ENCODE measurements at regions not wholly inside any gene's neighbourhood (a gene's known extent, or its start where the extent isn't known, plus 50 kb on each side); places are given as distances from the start of the nearest gene placed in this dataset.
A peak's percentile ranks its signal among the peaks of the same experiment; 100 is the strongest.

DNA sequence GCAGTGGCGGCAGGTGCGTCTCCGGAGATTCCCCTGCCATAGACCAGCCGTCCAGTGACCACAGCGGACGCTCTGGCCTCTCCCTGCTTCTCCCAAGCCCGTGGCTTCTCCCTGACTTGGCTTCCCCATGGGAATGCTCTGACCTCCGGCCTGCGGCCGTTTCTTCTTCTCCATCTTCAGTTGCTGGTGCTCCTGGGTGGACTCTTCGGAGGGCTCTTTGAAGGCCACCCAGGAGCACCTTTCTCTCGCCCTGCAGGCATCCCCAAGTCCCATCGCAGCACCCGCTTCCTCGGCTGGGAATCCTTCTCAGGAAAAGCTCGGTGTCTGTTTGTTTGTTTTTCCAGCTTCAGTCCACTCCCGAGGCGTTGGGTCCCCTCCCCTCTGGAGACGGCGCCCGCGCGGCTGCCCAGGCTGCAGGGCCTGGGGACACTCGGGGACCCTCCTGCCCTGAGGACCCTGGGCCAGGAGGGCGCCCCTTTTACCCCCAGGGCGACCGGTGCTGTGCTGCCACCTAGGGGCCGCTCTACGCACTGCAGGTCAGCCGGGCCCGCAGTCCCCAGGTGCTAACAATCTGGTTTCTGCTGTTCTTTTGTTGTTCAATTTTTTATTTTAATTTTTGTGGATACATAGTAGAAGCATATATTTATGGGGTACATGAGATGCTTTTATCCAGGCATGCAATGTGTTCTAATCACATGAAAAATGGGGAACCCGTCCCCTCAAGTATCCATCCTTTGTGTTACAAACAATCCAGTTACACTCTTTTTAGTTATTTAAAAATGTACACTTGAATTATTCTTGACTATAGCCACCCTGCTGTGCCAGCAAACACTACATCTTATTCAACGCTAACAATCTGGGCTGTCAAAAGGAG lies 197.9 kb upstream of the ADAMTS16 start:
- intact Hi-C loops (cut with DNase I), result loop anchor here (5.0 kb wide), 1 partner anchor 60 kb away; no protein-coding TSS in a partner anchor
- H3K4me3 ChIP-seq (replicated peaks in 1 of 3), result no peak overlapping the region
- H3K9me3 ChIP-seq, result no peaks in the 10 kb centered on the region
- H3K27ac ChIP-seq, result no peak overlapping the region
- no peaks in the 10 kb centered on the region for H3K36me3 ChIP-seq
- TF ChIP-seq POLR2A (IDR thresholded peaks at IDR 0.05), result no peak
- TF ChIP-seq, protein P1, sequence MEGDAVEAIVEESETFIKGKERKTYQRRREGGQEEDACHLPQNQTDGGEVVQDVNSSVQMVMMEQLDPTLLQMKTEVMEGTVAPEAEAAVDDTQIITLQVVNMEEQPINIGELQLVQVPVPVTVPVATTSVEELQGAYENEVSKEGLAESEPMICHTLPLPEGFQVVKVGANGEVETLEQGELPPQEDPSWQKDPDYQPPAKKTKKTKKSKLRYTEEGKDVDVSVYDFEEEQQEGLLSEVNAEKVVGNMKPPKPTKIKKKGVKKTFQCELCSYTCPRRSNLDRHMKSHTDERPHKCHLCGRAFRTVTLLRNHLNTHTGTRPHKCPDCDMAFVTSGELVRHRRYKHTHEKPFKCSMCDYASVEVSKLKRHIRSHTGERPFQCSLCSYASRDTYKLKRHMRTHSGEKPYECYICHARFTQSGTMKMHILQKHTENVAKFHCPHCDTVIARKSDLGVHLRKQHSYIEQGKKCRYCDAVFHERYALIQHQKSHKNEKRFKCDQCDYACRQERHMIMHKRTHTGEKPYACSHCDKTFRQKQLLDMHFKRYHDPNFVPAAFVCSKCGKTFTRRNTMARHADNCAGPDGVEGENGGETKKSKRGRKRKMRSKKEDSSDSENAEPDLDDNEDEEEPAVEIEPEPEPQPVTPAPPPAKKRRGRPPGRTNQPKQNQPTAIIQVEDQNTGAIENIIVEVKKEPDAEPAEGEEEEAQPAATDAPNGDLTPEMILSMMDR (IDR thresholded peaks at IDR 0.05), result peak; percentile 32 to 79 (median 64)
- H3K27me3 ChIP-seq, result no peaks in the 10 kb centered on the region
- WGBS, 2 donors, result 39 to 40% methylated on average over 32 to 33 of the region's 33 CpGs
- DNase-seq, result no peak
- no peaks in the 10 kb centered on the region for H3K4me1 ChIP-seq

DNA sequence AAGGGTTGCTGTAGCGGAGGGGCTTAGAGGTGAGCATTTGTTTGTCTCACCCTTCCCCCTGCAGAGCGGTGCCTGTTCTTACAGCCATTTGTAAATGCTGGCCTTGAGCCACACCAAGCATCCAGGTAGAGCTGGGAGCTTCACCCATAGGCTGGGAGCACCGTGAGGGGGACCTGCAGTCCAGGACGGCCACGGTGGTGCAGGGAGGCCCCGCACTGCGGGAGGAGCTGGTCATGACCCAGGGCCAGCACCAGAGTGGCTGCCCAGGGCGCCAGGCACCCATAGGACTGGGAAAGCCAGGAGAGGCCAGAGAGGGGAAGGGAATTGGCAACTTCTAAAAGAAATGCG lies 197.3 kb upstream of the ADAMTS16 start:
- intact Hi-C loops (cut with DNase I), result loop anchor here (5.0 kb wide), 1 partner anchor 61 kb away; no protein-coding TSS in a partner anchor
- no peak for DNase-seq
- Histone ChIP-seq H3K4me1 (no peaks in the 10 kb centered on the region), H3K27me3 (no peaks in the 10 kb centered on the region), H3K9me3 (no peaks in the 10 kb centered on the region), H3K27ac (no peak overlapping the region), H3K4me3 (replicated peaks in 1 of 3) (no peak overlapping the region), H3K36me3 (no peaks in the 10 kb centered on the region)
- 72 to 74% methylated on average over 9 of the region's 9 CpGs for WGBS, 2 donors
- TF ChIP-seq POLR2A (IDR thresholded peaks at IDR 0.05), result no peak
- TF ChIP-seq, protein P1 (IDR thresholded peaks at IDR 0.05), result no peak

DNA sequence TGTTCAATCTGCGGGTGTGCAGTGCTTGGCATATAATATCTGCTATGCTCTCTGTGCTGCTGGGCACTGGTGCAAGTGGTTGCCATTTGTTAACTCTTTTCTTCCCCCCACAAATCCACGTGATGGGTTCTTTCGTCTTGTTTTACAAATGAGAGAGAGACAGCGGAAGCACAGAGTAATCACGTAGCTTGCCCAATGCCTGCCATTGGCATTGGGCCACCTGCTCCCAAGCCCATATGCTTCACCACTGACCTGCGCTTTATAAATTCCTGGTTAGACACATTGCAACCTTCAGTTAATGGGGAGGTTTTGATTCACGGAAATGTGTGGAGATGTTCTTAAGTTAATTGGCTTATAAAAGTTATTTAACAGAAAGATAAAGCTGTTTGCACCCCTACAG lies 194.8 kb upstream of the ADAMTS16 start:
- Histone ChIP-seq H3K27me3 (no peaks in the 10 kb centered on the region), H3K36me3 (no peaks in the 10 kb centered on the region), H3K27ac (no peak overlapping the region), H3K4me3 (replicated peaks in 1 of 3) (no peak overlapping the region), H3K9me3 (no peaks in the 10 kb centered on the region), H3K4me1 (no peaks in the 10 kb centered on the region)
- TF ChIP-seq, protein P1 (IDR thresholded peaks at IDR 0.05), result no peak
- TF ChIP-seq POLR2A (IDR thresholded peaks at IDR 0.05), result no peak
- 88% methylated on average over 7 of the region's 7 CpGs for WGBS, 2 donors
- intact Hi-C loops (cut with DNase I), result no loop called here
- no peak for DNase-seq

DNA sequence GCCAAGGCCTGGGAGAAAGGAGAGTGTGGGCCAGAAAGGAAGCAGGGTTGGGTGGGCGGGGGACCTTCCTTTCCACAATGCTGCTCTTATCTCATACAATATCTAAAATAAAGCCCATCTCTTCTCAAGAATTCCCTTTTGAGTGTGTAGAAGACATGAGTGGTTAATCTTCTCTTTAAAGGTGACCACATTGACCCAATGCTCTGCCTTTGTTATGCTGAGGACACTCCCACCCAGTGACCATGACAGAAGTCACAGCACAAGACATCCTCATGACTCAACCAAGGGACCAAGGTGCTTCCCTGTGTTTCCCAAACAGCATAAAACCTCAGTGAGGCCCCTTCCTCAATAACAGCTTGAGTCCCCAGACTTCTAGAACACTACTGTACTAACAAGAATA lies 193.0 kb upstream of the ADAMTS16 start:
- TF ChIP-seq POLR2A (IDR thresholded peaks at IDR 0.05), result no peak
- TF ChIP-seq, protein P1 (IDR thresholded peaks at IDR 0.05), result no peak
- Histone ChIP-seq H3K36me3 (no peaks in the 10 kb centered on the region), H3K27me3 (no peaks in the 10 kb centered on the region), H3K4me3 (replicated peaks in 1 of 3) (no peak overlapping the region), H3K4me1 (no peaks in the 10 kb centered on the region), H3K9me3 (no peaks in the 10 kb centered on the region), H3K27ac (no peak overlapping the region)
- intact Hi-C loops (cut with DNase I), result no loop called here
- 86 to 100% methylated on average over 1 of the region's 1 CpG for WGBS, 2 donors
- no peak for DNase-seq

DNA sequence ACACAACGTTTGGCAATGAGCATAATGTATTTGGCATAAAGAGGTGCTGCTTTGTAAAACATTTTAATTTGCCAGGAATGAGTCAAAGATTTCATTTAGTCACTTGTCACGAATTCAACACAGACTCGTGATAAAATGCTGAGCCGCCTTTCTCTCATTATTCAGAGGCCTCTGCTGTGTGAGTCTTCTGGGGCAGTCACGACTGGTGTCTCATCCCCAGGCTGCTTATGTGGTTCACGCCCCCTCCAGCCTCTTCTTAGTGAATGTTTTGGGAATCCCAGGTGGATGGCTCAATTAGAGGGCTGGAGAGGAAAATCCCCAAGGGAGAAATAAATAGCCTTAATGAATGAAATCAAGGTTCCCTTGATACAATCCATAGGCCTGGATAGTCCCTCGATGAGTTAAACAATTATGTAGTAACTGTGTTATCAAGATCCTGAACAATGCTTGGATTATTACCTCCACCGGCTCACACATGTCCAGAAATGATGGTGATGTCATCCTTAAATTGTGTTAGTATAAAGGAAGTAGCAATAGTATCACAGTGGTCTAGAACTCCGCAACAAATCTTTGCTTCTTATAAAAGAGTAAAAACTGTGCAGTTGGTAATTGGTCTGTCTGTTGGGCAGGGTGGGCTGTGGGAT lies 192.1 kb upstream of the ADAMTS16 start:
- intact Hi-C loops (cut with DNase I), result no loop called here
- Histone ChIP-seq H3K27me3 (no peaks in the 10 kb centered on the region), H3K27ac (no peak overlapping the region), H3K9me3 (no peaks in the 10 kb centered on the region), H3K36me3 (no peaks in the 10 kb centered on the region), H3K4me3 (replicated peaks in 1 of 3) (no peak overlapping the region), H3K4me1 (no peaks in the 10 kb centered on the region)
- DNase-seq, result no peak
- TF ChIP-seq, protein P1 (IDR thresholded peaks at IDR 0.05), result no peak
- TF ChIP-seq POLR2A (IDR thresholded peaks at IDR 0.05), result no peak
- 75 to 79% methylated on average over 9 of the region's 9 CpGs for WGBS, 2 donors

All from thyroid gland (tissue), 4 donors.